BJ (cell line): ENCODE measurements at regions not wholly inside any gene's neighbourhood (a gene's known extent, or its start where the extent isn't known, plus 50 kb on each side); places are given as distances from the start of the nearest gene placed in this dataset.

Source experiments
- CTCF ChIA-PET: fragments of 350-600 bp; formaldehyde crosslinking; extraction: SDS; loops from one replicate; lab custom pipeline; 2021; ENCODE audit warnings: antibody characterized with exemption, inconsistent platforms; lab: Yijun Ruan, JAX
- POLR2A ChIA-PET: fragments of 300-600 bp; sonication (Branson Sonifier 250); formaldehyde crosslinking; extraction: SDS; loops from one replicate; lab custom pipeline; 2021; ENCODE audit warnings: antibody characterized with exemption; lab: Charles Lee
- DNase-seq: peaks from one replicate; pipeline ENCODE4 v3.0.0-alpha.2; 2011; ENCODE audit warnings: low read depth
- H3K27me3 ChIP-seq: 2 replicates; pipeline ENCODE4 v1.6.0; 2011; ENCODE audit warnings: low read length; ENCODE audit not compliant: control insufficient read depth, insufficient read depth
- H3K36me3 ChIP-seq: 2 replicates; pipeline ENCODE4 v1.5.1; 2011; ENCODE audit warnings: low read length; ENCODE audit not compliant: control insufficient read depth, insufficient read depth
- H3K4me3 ChIP-seq: 2 replicates; pipeline ENCODE4 v1.5.1; 2011; ENCODE audit warnings: low read depth, mild to moderate bottlenecking, control low read depth, low read length
- CTCF ChIP-seq: IDR thresholded peaks from 2 replicates; pipeline ENCODE4 v1.5.1; 2011; ENCODE audit warnings: low read depth, mild to moderate bottlenecking, control low read depth, inconsistent platforms, low read length, moderate library complexity; ENCODE audit not compliant: insufficient read depth

- CTCF ChIA-PET = no interaction called here
- DNase-seq = no peak
- POLR2A ChIA-PET = no interaction called here
- TF ChIP-seq CTCF = no peak
- Histone ChIP-seq H3K36me3 (no peaks in the 10 kb centered on the region), H3K27me3 (no peaks in the 10 kb centered on the region), H3K4me3 (no peak overlapping the region)
These were observed 93.8 kb downstream of the TRIM29 start for GRCh38 chr11:120044011-120044675.

GRCh38 chr11:120043328-120043945 is 94.5 kb downstream of the TRIM29 start:
- no peak for DNase-seq
- ChIA-PET CTCF (no interaction called here), POLR2A (no interaction called here)
- Histone ChIP-seq H3K4me3 (no peak overlapping the region), H3K36me3 (no peaks in the 10 kb centered on the region), H3K27me3 (no peaks in the 10 kb centered on the region)
- TF ChIP-seq CTCF = no peak

GRCh38 chr11:120041625-120042024 is 96.3 kb downstream of the TRIM29 start:
- CTCF ChIA-PET = no interaction called here
- POLR2A ChIA-PET = no interaction called here
- TF ChIP-seq CTCF = no peak
- no peak overlapping the region for H3K4me3 ChIP-seq
- no peak for DNase-seq
- H3K27me3 ChIP-seq = no peaks in the 10 kb centered on the region
- no peaks in the 10 kb centered on the region for H3K36me3 ChIP-seq

GRCh38 chr11:120040151-120040840 is 97.6 kb downstream of the TRIM29 start:
- ChIA-PET CTCF (interaction anchor here (1.1 kb wide), 1 partner anchor 14 kb away, joined by 3 read pairs; no protein-coding TSS in a partner anchor), POLR2A (no interaction called here)
- no peak for TF ChIP-seq CTCF
- Histone ChIP-seq H3K4me3 (no peak overlapping the region), H3K36me3 (no peaks in the 10 kb centered on the region), H3K27me3 (no peaks in the 10 kb centered on the region)
- DNase-seq = no peak

GRCh38 chr11:120039039-120039438 is 98.9 kb downstream of the TRIM29 start:
- ChIA-PET POLR2A (no interaction called here), CTCF (no interaction called here)
- no peak overlapping the region for H3K4me3 ChIP-seq
- no peaks in the 10 kb centered on the region for H3K27me3 ChIP-seq
- H3K36me3 ChIP-seq = no peaks in the 10 kb centered on the region
- no peak for TF ChIP-seq CTCF
- no peak for DNase-seq
